NB4 (cell line): ENCODE measurements at regions not wholly inside any gene's neighbourhood (a gene's known extent, or its start where the extent isn't known, plus 50 kb on each side); places are given as distances from the start of the nearest gene placed in this dataset.

Experiments
- CTCF ChIP-seq: IDR thresholded peaks from one replicate; pipeline ENCODE4 v1.5.1; 2012; ENCODE audit warnings: low read depth, low read length
- MAX ChIP-seq: IDR thresholded peaks from 2 replicates; pipeline ENCODE4 v1.6.1; 2011; ENCODE audit warnings: low read depth, low read length
- MYC ChIP-seq: IDR thresholded peaks from 2 replicates; pipeline ENCODE4 v1.6.1; 2011; ENCODE audit warnings: low read depth, low read length
- POLR2A ChIP-seq: IDR thresholded peaks from 2 replicates; pipeline ENCODE4 v1.6.1; 2011; ENCODE audit warnings: mild to moderate bottlenecking; ENCODE audit not compliant: insufficient read length; ENCODE audit errors: extremely low read depth

- TF ChIP-seq MYC (no peak), CTCF (no peak), POLR2A (no peak), MAX (no peak)
Measured at GRCh38 chr3:67294341-67294740, 296.2 kb downstream of the KBTBD8 start.
